ENCODE measurements at regions not wholly inside any gene's neighbourhood (a gene's known extent, or its start where the extent isn't known, plus 50 kb on each side); places are given as distances from the start of the nearest gene placed in this dataset.

- no peak overlapping the region for H2AFZ ChIP-seq (ENCODE audit: low read depth, low read length, poor library complexity, severe bottlenecking)
- H3K36me3 ChIP-seq (ENCODE audit: control insufficient read depth in 1 of 2, insufficient read depth in 2 of 2, low read length in 2 of 2) = no peaks in the 10 kb centered on the region
- no peaks in the 10 kb centered on the region for H3K79me2 ChIP-seq (ENCODE audit: insufficient read depth, low read length)
- CTCF ChIA-PET = no interaction called here
- no peak overlapping the region for H3K4me3 ChIP-seq (replicated peaks in 1 of 2; ENCODE audit: low read depth in 1 of 2, low read length in 2 of 2)
- POLR2A ChIA-PET = no interaction called here
- DNase-seq (ENCODE audit: low read depth, low spot score) (no peak), ATAC-seq (no peak)
- H3K9me2 ChIP-seq (ENCODE audit: insufficient read depth) = no peaks in the 10 kb centered on the region
- H4K20me1 ChIP-seq (ENCODE audit: insufficient read depth) = no peaks in the 10 kb centered on the region
- H3K4me1 ChIP-seq (ENCODE audit: control insufficient read depth in 1 of 2, insufficient read depth in 2 of 2, low read length in 2 of 2) = no peaks in the 10 kb centered on the region
- no peak for TF ChIP-seq ZNF274 (IDR thresholded peaks at IDR 0.05; ENCODE audit: low read depth, low read length)
- no peak for TF ChIP-seq MAX (IDR thresholded peaks at IDR 0.05)
- TF ChIP-seq EZH2phosphoT487 (IDR thresholded peaks at IDR 0.05; ENCODE audit: borderline replicate concordance) = no peak
- no peak for TF ChIP-seq JUND (IDR thresholded peaks at IDR 0.05)
- no peak for TF ChIP-seq ZBTB33 (IDR thresholded peaks at IDR 0.05; ENCODE audit: extremely low read depth, insufficient replicate concordance, low read length)
- no peak for TF ChIP-seq FOSL1 (IDR thresholded peaks at IDR 0.05; ENCODE audit: low read depth)
- TF ChIP-seq TCF7L2 (IDR thresholded peaks at IDR 0.05; ENCODE audit: borderline replicate concordance, extremely low read depth, insufficient read depth, insufficient read length) = no peak
- TF ChIP-seq ATF3 (IDR thresholded peaks at IDR 0.05) = no peak
- TF ChIP-seq POLR2AphosphoS5 (IDR thresholded peaks at IDR 0.05; ENCODE audit: low read depth, low read length) = no peak
- no peak for TF ChIP-seq REST (IDR thresholded peaks at IDR 0.05; ENCODE audit: low read depth)
- TF ChIP-seq EZH2 (IDR thresholded peaks at IDR 0.05) = no peak
- no peak for TF ChIP-seq YY1 (IDR thresholded peaks at IDR 0.05; ENCODE audit: extremely low read depth, insufficient replicate concordance, low read depth, low read length)
- no peak for TF ChIP-seq SRF (IDR thresholded peaks at IDR 0.05; ENCODE audit: low read depth)
- no peak for TF ChIP-seq CBX3 (IDR thresholded peaks at IDR 0.05; ENCODE audit: low read depth)
- no peak for TF ChIP-seq ELF1 (IDR thresholded peaks at IDR 0.05; ENCODE audit: borderline replicate concordance, low read depth)
- no peak for TF ChIP-seq POLR2A (IDR thresholded peaks at IDR 0.05; ENCODE audit: borderline replicate concordance, extremely low read depth, insufficient read depth, insufficient read length)
- no peak for TF ChIP-seq RAD21 (IDR thresholded peaks at IDR 0.05; ENCODE audit: low read depth)
- RAD21 ChIA-PET (ENCODE audit: low non-redundant PET in 1 of 2, low total read pairs in 2 of 2, uncharacterized antibody in 2 of 2, unreplicated experiment in 2 of 2) = no interaction called here
- H3K9me3 ChIP-seq (ENCODE audit: control insufficient read depth in 1 of 2, insufficient read depth in 1 of 2, low read depth in 1 of 2, low read length in 2 of 2) = no peaks in the 10 kb centered on the region
- no peak overlapping the region for H3K9ac ChIP-seq (ENCODE audit: low read length)
- H3K4me2 ChIP-seq (ENCODE audit: low read length) = no peak overlapping the region
- intact Hi-C loops (cut with micrococcal nuclease) = no loop called here
- H3K27me3 ChIP-seq (ENCODE audit: insufficient read depth, low read length) = no peaks in the 10 kb centered on the region
- BruUV-seq (replicated peaks) = no TSS peak
- H3K27ac ChIP-seq (ENCODE audit: low read depth, low read length) = no peak overlapping the region
Observed at GRCh38 chr20:11738852-11739251, 178.8 kb upstream of the BTBD3 start.
